Gastroesophageal sphincter (tissue), 3 donors: ENCODE measurements at regions not wholly inside any gene's neighbourhood (a gene's known extent, or its start where the extent isn't known, plus 50 kb on each side); places are given as distances from the start of the nearest gene placed in this dataset.

ENCODE experiments used
- POLR2A ChIP-seq, 2 donors: fragments of 450-650 bp; IDR thresholded peaks; one replicate each; pipeline ENCODE4 v1.6.1; 2017; ENCODE audit warnings: antibody characterized with exemption in 2 of 2, mild to moderate bottlenecking in 2 of 2, moderate library complexity in 1 of 2
- POLR2AphosphoS5 ChIP-seq: sonication (generic); formaldehyde crosslinking; IDR thresholded peaks from one replicate; pipeline ENCODE4 v1.6.1; 2017; ENCODE audit warnings: antibody characterized with exemption
- TF ChIP-seq, protein P1 (sequence below), 4 experiments: fragments of 200-600 bp in 2 of 4; fragments of 450-650 bp in 2 of 4; sonication (generic) in 1 of 4; IDR thresholded peaks; one replicate each; pipeline ENCODE4 v1.5.1; 2017 to 2019; ENCODE audit warnings: antibody characterized with exemption in 4 of 4, mild to moderate bottlenecking in 2 of 4, moderate library complexity in 2 of 4

DNA sequence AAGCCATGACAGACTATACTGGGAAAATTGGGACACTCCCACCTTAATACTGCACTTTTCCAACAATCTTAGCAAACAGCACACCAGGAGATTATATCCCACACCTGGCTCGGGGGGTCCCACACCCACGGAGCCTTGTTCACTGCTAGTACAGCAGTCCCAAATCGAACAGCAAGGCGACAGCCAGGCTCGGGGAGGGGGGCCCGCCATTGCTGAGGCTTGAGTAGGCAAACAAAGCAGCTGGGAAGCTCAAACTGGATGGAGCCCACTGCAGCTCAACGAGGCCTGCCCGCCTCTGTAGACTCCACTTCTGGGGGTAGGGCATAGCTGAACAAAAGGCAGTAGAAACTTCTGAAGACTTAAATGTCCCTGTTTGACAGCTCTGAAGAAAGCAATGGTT, 118.3 kb downstream of the MAGEB5 start:
- TF ChIP-seq, protein P1, sequence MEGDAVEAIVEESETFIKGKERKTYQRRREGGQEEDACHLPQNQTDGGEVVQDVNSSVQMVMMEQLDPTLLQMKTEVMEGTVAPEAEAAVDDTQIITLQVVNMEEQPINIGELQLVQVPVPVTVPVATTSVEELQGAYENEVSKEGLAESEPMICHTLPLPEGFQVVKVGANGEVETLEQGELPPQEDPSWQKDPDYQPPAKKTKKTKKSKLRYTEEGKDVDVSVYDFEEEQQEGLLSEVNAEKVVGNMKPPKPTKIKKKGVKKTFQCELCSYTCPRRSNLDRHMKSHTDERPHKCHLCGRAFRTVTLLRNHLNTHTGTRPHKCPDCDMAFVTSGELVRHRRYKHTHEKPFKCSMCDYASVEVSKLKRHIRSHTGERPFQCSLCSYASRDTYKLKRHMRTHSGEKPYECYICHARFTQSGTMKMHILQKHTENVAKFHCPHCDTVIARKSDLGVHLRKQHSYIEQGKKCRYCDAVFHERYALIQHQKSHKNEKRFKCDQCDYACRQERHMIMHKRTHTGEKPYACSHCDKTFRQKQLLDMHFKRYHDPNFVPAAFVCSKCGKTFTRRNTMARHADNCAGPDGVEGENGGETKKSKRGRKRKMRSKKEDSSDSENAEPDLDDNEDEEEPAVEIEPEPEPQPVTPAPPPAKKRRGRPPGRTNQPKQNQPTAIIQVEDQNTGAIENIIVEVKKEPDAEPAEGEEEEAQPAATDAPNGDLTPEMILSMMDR (IDR thresholded peaks at IDR 0.05), result no peak
- TF ChIP-seq POLR2A (IDR thresholded peaks at IDR 0.05) (no peak), POLR2AphosphoS5 (no peak)
